ENCODE measurements at regions not wholly inside any gene's neighbourhood (a gene's known extent, or its start where the extent isn't known, plus 50 kb on each side); places are given as distances from the start of the nearest gene placed in this dataset.

GRCh38 chr9:106333481-106333880 lies 529.5 kb upstream of the ZNF462 start:
- TF ChIP-seq, protein P1, sequence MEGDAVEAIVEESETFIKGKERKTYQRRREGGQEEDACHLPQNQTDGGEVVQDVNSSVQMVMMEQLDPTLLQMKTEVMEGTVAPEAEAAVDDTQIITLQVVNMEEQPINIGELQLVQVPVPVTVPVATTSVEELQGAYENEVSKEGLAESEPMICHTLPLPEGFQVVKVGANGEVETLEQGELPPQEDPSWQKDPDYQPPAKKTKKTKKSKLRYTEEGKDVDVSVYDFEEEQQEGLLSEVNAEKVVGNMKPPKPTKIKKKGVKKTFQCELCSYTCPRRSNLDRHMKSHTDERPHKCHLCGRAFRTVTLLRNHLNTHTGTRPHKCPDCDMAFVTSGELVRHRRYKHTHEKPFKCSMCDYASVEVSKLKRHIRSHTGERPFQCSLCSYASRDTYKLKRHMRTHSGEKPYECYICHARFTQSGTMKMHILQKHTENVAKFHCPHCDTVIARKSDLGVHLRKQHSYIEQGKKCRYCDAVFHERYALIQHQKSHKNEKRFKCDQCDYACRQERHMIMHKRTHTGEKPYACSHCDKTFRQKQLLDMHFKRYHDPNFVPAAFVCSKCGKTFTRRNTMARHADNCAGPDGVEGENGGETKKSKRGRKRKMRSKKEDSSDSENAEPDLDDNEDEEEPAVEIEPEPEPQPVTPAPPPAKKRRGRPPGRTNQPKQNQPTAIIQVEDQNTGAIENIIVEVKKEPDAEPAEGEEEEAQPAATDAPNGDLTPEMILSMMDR (conservative IDR thresholded peaks at IDR 0.05; ENCODE audit: low read length): no peak
- TF ChIP-seq EZH2phosphoT487 (IDR thresholded peaks at IDR 0.05; ENCODE audit: borderline replicate concordance, low read depth, low read length): no peak
